Right atrium auricular region (tissue), 2 donors: ENCODE measurements at regions not wholly inside any gene's neighbourhood (a gene's known extent, or its start where the extent isn't known, plus 50 kb on each side); places are given as distances from the start of the nearest gene placed in this dataset.

ENCODE experiments used
- DNase-seq: peaks from one replicate; pipeline ENCODE4 v3.0.0-alpha.2; 2019; ENCODE audit warnings: low spot score
- H3K27ac ChIP-seq, 2 donors: fragments of 200-600 bp; sonication (generic); 1 replicate in 1 of 2; 2 replicates in 1 of 2; pipeline ENCODE4 v1.5.1; 2016 to 2019
- H3K27me3 ChIP-seq, 2 donors: fragments of 200-600 bp; sonication (generic); one replicate each; pipeline versions ENCODE4 v1.5.1 to v1.6.0; 2017 to 2019
- H3K36me3 ChIP-seq: fragments of 200-600 bp; sonication (generic); one replicate; pipeline ENCODE4 v1.5.1; 2016
- H3K4me1 ChIP-seq, 2 donors: fragments of 200-600 bp; sonication (generic); one replicate each; pipeline versions ENCODE4 v1.5.1 to v1.6.0; 2017 to 2019
- H3K4me3 ChIP-seq, 2 donors: fragments of 200-600 bp; sonication (generic); 1 replicate in 1 of 2; 2 replicates in 1 of 2; pipeline ENCODE4 v1.5.1; 2017 to 2019; ENCODE audit warnings: mild to moderate bottlenecking in 1 of 2, moderate library complexity in 1 of 2
- H3K9me3 ChIP-seq, 2 donors: fragments of 200-600 bp; sonication (generic); one replicate each; pipeline ENCODE4 v1.5.1; 2019
- CTCF ChIP-seq, 2 donors: fragments of 200-600 bp; sonication (generic); IDR thresholded peaks; one replicate each; pipeline ENCODE4 v1.5.1; 2019; ENCODE audit warnings: antibody characterized with exemption in 2 of 2

- no peak for DNase-seq
- H3K36me3 ChIP-seq = no peaks in the 10 kb centered on the region
- no peaks in the 10 kb centered on the region for H3K9me3 ChIP-seq
- TF ChIP-seq CTCF (IDR thresholded peaks at IDR 0.05) = no peak
- no peak overlapping the region for H3K4me3 ChIP-seq
- no peaks in the 10 kb centered on the region for H3K4me1 ChIP-seq
- no peak overlapping the region for H3K27ac ChIP-seq
- no peaks in the 10 kb centered on the region for H3K27me3 ChIP-seq
These were observed 530.2 kb upstream of the CBLB start for GRCh38 chr3:106398891-106399600.

- H3K4me1 ChIP-seq = no peaks in the 10 kb centered on the region
- DNase-seq = no peak
These were observed 530.9 kb upstream of the CBLB start for GRCh38 chr3:106399761-106400160.

GRCh38 chr3:106401666-106402490 lies 533.1 kb upstream of the CBLB start:
- H3K9me3 ChIP-seq = no peaks in the 10 kb centered on the region
- no peaks in the 10 kb centered on the region for H3K4me1 ChIP-seq
- no peaks in the 10 kb centered on the region for H3K36me3 ChIP-seq
- no peak overlapping the region for H3K4me3 ChIP-seq
- no peak for TF ChIP-seq CTCF (IDR thresholded peaks at IDR 0.05)
- H3K27me3 ChIP-seq = no peaks in the 10 kb centered on the region
- no peak for DNase-seq
- H3K27ac ChIP-seq = no peak overlapping the region

More at GRCh38 chr3:106399761-106400160, 530.9 kb upstream of the CBLB start:
- Histone ChIP-seq H3K27me3 (no peaks in the 10 kb centered on the region), H3K4me3 (no peak overlapping the region), H3K36me3 (no peaks in the 10 kb centered on the region), H3K9me3 (no peaks in the 10 kb centered on the region), H3K27ac (no peak overlapping the region)
- no peak for TF ChIP-seq CTCF (IDR thresholded peaks at IDR 0.05)

- no peaks in the 10 kb centered on the region for H3K27me3 ChIP-seq
- no peaks in the 10 kb centered on the region for H3K9me3 ChIP-seq
- no peaks in the 10 kb centered on the region for H3K4me1 ChIP-seq
- H3K27ac ChIP-seq = no peak overlapping the region
- no peak overlapping the region for H3K4me3 ChIP-seq
- DNase-seq = no peak
- H3K36me3 ChIP-seq = no peaks in the 10 kb centered on the region
- no peak for TF ChIP-seq CTCF (IDR thresholded peaks at IDR 0.05)
These were observed 534.7 kb upstream of the CBLB start for GRCh38 chr3:106403371-106404145.

DNA sequence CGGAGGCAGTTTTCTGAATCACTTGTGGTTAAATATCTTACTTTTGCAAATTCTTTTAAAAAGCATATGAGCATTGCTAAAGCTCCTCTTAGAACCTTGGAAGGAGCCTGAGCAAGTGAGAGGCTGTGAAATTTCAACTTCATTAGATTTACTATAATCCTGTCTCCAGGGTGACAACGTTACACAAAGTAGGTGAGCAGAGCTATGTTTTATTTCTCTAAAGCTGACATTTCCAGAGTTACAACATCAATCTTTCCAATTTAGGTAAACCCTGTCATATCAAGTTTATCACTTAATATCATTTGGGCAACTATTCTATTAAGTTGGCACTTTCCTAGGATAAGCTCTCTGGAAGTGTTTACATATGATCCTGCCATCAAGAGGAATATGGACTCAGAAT lies 544.9 kb upstream of the CBLB start:
- Histone ChIP-seq H3K27ac (no peak overlapping the region), H3K4me3 (no peak overlapping the region), H3K36me3 (no peaks in the 10 kb centered on the region), H3K27me3 (no peaks in the 10 kb centered on the region), H3K9me3 (no peaks in the 10 kb centered on the region), H3K4me1 (no peaks in the 10 kb centered on the region)
- TF ChIP-seq CTCF (IDR thresholded peaks at IDR 0.05) = no peak
- DNase-seq = no peak
